Astrocyte of the cerebellum (primary cell): ENCODE measurements at regions not wholly inside any gene's neighbourhood (a gene's known extent, or its start where the extent isn't known, plus 50 kb on each side); places are given as distances from the start of the nearest gene placed in this dataset.

ENCODE experiments used
- DNase-seq: peaks from one replicate; pipeline ENCODE4 v3.0.0-alpha.2; 2011; ENCODE audit warnings: low read depth
- H3K4me3 ChIP-seq: 2 replicates; pipeline ENCODE4 v1.5.1; 2011; ENCODE audit warnings: mild to moderate bottlenecking, low read depth, low read length, moderate library complexity
- in situ Hi-C: cut with HindIII; loops from 2 replicates; pipeline ENCODE4 v1.10.0; 2017; ENCODE audit warnings: low sequenced_read_pairs
- TF ChIP-seq, protein P1 (sequence below): IDR thresholded peaks from 2 replicates; pipeline ENCODE4 v1.5.1; 2012; ENCODE audit warnings: low read length, low read depth, moderate library complexity, mild to moderate bottlenecking; ENCODE audit errors: missing control alignments

DNA sequence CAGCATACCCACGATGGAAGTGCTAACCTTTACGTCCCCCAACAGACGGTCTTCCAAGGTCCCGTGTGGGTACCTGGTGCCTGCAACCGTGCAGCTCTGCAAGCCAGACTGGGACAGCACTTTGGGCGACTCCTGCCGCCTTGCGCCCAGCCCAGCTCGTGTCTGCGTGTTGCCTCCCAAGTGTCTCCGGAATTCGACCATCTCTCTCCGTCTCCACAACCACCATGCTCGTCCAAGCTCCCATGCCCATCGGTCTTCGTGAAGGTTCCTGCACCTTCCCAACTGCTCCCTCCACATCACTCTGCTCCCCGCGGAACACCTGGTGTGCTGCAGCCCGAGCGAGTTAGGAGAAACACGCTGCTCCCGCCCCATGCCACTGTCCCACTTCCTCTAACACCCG, 173.2 kb upstream of the AFDN start:
- in situ Hi-C loops, result no loop called here
- no peak overlapping the region for H3K4me3 ChIP-seq
- TF ChIP-seq, protein P1, sequence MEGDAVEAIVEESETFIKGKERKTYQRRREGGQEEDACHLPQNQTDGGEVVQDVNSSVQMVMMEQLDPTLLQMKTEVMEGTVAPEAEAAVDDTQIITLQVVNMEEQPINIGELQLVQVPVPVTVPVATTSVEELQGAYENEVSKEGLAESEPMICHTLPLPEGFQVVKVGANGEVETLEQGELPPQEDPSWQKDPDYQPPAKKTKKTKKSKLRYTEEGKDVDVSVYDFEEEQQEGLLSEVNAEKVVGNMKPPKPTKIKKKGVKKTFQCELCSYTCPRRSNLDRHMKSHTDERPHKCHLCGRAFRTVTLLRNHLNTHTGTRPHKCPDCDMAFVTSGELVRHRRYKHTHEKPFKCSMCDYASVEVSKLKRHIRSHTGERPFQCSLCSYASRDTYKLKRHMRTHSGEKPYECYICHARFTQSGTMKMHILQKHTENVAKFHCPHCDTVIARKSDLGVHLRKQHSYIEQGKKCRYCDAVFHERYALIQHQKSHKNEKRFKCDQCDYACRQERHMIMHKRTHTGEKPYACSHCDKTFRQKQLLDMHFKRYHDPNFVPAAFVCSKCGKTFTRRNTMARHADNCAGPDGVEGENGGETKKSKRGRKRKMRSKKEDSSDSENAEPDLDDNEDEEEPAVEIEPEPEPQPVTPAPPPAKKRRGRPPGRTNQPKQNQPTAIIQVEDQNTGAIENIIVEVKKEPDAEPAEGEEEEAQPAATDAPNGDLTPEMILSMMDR, result no peak
- no peak for DNase-seq

DNA sequence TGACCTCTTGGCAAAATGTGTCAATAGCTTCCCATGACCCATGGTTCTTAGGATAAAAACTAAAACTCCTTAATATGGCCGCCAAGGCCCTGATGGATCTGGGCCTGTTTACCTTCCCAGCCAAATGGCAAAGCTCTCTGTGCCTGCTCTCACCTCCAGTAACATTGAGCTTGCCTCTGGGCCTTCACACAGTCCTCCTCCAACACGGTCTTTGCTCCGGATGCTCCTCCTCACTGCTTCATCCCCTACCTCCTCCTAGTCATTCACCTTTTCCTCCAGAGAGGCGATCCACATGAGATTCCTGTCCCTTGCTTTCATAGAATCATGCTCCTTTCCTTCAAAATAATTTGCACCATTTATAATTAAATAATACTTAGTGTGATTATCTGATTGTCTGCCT, 172.3 kb upstream of the AFDN start:
- in situ Hi-C loops, result no loop called here
- no peak for DNase-seq
- TF ChIP-seq, protein P1, result no peak
- no peak overlapping the region for H3K4me3 ChIP-seq

DNA sequence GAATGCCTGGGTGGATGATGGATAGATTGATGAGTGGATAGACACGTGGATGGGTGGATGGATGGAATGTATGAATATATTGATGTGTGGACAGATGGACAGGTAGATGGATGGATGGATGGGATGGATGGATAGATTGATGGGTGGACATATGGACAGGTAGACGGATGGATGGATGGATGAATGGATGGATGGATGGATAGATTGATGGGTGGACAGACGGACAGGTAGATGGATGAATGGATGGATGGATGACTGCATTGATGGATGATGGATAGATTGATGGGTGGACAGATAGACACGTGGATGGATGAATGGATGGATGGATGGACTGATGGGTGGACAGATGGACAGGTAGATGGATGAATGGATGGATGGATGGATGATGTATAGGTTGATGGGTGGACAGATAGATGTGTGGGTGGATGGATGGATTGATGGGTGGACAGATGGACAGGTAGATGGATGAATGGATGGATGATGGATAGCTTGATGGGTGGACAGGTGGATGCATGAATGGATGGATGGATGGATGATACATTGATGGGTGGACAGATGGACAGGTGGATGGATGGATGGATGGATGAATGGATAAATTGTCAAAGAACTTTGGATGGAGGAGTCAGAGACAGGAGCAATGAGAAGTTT, 171.4 kb upstream of the AFDN start:
- in situ Hi-C loops, result no loop called here

DNA sequence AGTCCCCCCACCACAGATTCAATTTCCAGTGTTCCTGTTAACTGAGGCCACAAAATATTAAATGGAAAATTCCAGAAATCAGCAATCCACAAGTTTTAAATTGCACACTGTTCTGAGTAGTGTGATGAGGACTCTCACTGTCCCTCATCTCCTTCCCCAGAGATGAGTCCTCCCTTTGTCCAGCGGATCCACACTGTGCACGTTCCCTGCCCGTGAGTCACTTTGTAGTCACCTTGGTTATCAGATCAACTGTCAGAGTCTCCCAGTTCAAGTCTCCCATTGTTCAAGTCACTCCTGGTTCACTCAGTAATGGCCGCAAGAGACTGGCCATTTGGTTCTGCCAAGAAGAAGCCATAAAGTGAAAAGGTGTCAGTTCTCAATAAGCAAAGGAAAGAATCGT, 168.6 kb upstream of the AFDN start:
- no peak for DNase-seq
- TF ChIP-seq, protein P1, result no peak
- no peak overlapping the region for H3K4me3 ChIP-seq
- in situ Hi-C loops, result no loop called here

More for the DNA sequence above, 171.4 kb upstream of the AFDN start:
- H3K4me3 ChIP-seq, result no peak overlapping the region
- TF ChIP-seq, protein P1, result no peak
- no peak for DNase-seq

DNA sequence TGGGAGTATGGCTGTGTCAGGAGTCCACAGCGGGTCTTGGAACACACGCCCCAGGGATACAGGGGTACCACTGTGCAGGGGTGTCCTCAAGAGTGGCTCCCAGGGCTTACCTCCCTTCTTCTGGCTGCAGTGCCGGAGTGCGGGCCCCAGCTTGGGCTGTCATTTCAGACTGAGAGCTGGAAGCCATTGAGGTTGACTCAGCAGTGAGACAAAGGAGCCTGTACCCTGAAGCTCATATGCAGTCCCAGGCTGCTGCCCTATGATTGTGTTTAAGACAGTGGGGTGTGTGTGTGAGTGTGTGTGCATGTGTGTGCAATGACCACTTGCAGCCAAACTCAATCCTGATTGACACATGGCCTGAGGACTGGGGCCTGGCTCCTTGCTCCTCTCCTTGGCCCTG, 167.7 kb upstream of the AFDN start:
- in situ Hi-C loops, result no loop called here
- no peak for DNase-seq
- TF ChIP-seq, protein P1, result no peak
- no peak overlapping the region for H3K4me3 ChIP-seq

DNA sequence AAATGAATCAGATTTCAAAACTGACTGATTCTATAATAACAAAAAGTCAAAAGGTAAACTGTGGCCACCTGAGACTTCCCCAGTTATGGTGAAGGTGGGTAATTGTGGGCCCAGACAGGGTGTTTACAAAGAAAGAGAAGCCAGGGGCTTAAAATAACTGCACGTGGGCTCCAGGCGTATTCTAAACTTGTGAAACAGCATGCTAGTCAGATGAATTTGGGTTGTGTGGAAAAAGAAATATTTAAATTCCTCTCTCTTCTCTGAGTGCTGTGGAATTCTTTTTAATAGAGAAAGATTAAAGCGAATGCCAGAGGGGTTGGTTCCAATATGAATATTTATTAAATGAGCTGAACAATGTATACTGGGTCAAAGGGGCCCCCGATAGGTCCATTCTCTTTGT, 166.3 kb upstream of the AFDN start:
- no peak overlapping the region for H3K4me3 ChIP-seq
- TF ChIP-seq, protein P1, result no peak
- in situ Hi-C loops, result no loop called here
- DNase-seq, result no peak
